Activated CD4-positive, alpha-beta T cell treated with anti-CD3 and anti-CD28 coated beads, Interleukin-2, amount 50 U/mL, for 4 hours (primary cell): ENCODE measurements at regions not wholly inside any gene's neighbourhood (a gene's known extent, or its start where the extent isn't known, plus 50 kb on each side); places are given as distances from the start of the nearest gene placed in this dataset.
"Not testable (repeated sequence)": the region's sequence is repeated elsewhere in the genome, so short reads cannot be mapped to it uniquely, and the experiment has no call there.

Experiments used
- DNase-seq, 2 experiments: peaks; one replicate each; pipeline ENCODE4 v3.0.0-alpha.2; 2020

- no peak for DNase-seq
These were observed 1089.8 kb downstream of the TUSC7 start for GRCh38 chr3:117799387-117799735.

GRCh38 chr3:117801912-117802239 lies 1092.3 kb downstream of the TUSC7 start:
- DNase-seq, result no peak

DNA sequence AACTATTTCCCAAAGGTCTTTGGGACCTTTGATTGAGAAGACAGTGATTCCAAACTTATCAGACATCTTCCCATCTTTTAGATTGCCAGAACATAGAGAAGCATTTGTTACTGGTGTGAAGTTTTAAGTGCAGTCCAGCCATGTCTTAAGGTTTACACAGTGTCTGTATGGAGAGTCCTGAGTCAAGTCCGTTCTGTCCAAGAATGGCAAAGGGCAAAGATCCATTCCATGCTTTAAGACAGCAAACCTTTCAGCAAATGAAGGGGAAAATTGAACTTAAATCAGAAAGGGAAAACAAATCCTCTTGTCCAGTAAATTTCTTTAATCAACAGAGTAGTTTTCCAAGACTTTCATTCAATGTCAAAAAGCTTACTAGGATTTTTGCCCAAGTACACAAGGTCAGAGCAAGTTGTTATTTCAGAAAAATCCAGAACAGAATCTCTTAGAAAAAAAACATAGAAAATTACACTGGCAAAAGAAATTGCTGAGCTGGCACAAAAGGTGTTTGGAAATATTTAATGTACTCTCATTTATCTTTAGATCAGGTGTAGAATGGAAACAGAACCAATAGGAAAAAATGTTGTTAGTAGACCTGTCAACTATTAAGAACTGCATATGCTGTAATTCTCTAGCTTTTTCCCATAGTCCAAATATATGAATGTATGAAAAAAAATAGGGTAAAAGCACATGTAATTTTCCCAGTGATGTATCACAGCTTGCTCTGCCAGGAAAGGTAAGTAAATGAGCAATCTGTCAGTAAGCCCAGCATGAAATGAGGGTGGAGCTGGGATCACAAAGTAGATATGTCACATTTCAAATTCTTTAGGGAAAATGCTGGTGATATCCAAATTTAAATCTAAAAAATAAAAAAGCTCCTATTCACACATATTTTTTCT lies 1099.9 kb downstream of the TUSC7 start:
- no peak for DNase-seq

- DNase-seq, result no peak
These were observed 1102.2 kb downstream of the TUSC7 start for GRCh38 chr3:117811786-117812185.

- DNase-seq, result no peak
These were observed 1105.4 kb downstream of the TUSC7 start for GRCh38 chr3:117814975-117815374.

GRCh38 chr3:117817103-117817502 lies 1107.5 kb downstream of the TUSC7 start:
- DNase-seq, result no peak

DNA sequence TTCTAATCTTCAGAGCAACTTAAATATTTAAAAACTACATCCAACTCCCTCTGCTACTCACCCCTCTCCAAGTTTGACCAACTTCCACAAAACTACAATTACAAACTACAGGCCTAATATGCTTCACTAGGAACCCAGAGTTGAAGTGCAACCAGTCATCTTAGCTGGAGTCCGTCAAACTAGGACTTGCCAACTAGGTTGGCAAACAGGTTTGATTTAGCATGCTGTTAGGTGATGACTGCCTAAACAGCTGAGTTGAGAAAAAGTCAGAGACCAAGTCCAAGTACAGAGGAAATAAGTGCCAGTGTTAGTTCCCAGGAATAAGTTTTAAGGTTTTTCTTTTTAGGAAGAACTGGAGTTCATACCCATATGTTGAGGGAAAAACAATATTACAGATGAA lies 1109.0 kb downstream of the TUSC7 start:
- DNase-seq, result no peak

DNA sequence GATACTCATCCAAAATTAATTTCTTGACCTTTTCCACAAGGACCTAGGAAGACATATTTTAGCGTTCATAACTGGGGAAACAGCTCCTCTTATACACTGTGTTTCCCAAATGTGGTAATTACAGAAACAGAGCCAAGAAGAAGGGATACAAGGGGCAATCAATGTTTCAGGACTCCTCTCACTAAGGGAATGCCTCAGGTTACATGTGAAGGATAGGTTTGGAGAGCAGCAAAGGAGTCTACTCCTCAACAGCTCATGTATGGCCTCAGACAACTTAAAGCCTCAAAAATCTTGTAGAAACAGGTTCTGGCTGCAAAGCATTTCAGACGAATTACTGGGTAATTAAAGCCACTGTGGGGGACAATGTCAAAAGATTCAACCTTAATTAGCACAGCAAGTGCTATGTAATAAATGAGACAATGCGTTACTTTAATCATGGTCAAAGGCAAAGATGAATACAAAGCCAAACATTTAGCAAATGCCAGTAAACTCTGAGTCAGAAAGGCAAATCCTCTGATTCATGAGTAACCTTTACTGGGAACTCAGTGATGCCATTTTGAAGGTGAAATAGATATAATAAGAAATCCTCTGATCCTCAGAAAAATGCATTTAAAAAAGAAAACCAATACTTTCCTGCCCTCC lies 1111.2 kb downstream of the TUSC7 start:
- no peak for DNase-seq

- DNase-seq, result no peak
These were observed 1112.8 kb downstream of the TUSC7 start for GRCh38 chr3:117822416-117822815.

GRCh38 chr3:117836296-117836695 lies 1126.7 kb downstream of the TUSC7 start:
- DNase-seq, result no peak

DNA sequence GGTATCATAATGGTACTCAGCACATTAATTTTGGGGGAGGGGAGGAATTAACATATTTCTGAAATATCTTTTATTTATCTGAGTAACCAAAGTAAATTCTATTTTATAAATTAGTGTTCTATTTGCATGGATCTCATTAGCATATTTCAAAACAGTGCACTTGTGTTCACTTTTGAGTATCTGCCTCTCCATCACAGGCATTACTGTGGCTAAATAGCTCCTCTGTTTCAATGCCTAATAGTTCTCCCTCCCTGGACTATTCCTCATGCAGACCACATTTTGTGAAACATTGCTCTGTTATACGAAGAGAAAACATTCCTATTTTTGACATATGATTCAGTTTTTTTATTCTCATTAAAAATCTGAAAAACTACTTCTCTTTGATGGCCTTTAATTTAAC lies 1127.8 kb downstream of the TUSC7 start:
- DNase-seq, result no peak

GRCh38 chr3:117842086-117842485 lies 1132.5 kb downstream of the TUSC7 start:
- no peak for DNase-seq

- no peak for DNase-seq
These were observed 1133.8 kb downstream of the TUSC7 start for GRCh38 chr3:117843356-117843755.

DNA sequence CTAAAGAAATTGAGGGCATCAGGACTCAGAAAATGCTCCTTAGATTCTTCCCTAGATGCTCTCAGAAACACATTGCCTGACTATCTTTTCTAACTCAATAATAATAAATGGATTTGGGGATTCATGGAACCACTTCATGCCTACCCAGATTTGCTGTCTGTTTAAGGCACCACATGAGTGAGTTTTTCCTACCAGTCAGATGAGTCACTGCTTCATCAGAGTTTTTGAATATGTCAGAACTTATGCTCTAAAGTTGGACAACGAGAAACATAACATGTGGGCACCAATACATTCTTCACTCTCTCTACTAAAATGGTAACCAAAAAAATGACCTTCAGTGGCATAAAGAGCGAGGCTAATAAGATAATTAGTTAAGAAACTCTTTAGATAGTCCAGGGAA lies 1135.1 kb downstream of the TUSC7 start:
- no peak for DNase-seq

- DNase-seq, result no peak
These were observed 1136.7 kb downstream of the TUSC7 start for GRCh38 chr3:117846238-117846637.

GRCh38 chr3:117848606-117849005 lies 1139.0 kb downstream of the TUSC7 start:
- no peak for DNase-seq

GRCh38 chr3:117853923-117854668 lies 1144.5 kb downstream of the TUSC7 start:
- no peak for DNase-seq

DNA sequence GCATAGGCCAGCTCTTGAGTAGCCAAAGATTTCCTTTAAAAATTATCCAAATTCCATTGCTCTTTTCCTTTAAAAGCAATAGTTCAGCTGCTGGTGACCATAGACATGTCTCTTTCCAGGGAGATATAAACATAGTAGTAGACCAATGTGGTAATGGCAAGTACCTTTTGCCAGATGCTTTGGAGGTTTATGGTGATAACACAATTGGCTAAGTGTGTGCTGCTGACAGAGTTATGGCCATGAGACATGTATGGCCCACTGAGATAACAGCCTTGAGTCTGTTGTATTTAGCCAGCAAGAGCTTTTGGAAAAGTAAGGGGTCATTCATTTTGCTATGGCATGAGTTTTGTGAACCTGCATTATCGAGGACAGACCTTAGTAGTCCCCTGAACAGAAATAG lies 1146.8 kb downstream of the TUSC7 start:
- no peak for DNase-seq

- no peak for DNase-seq
These were observed 1153.6 kb downstream of the TUSC7 start for GRCh38 chr3:117863146-117863545.

DNA sequence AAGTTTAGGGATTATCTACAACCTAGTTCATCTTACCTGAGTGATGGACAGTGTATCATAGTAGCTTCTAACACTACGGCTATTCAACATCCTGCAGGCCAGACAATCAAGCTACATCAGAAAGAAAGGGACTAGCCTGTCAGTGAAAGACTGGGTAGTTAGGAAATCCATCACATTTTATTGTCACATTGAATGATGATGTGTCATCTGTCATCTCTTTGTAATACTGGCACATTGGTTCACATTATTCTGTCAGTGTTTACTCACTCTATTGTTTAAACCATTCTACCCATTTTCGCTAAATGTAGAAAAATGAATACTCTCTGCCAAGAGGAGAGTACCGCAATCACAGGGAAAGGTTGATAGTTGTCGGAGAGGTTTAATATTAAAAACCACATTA lies 1155.8 kb downstream of the TUSC7 start:
- no peak for DNase-seq

DNA sequence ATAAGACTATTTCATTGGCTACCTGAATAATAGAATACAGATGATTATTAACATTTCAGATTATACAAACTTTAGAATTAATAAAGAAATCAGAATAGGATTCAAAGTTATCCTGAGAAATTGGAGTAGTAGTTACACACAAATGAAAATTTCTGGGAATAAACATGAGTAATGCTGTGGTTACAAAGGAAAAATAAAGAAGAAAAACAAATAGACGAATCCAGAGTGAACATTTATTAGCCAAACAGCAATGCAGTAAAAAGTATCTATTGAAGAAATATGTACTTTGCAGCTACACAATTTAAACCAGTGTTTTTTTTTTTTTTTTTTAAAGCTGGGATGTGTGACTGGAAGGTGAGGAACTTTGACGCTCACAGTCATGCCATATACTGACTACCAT lies 1159.2 kb downstream of the TUSC7 start:
- no peak for DNase-seq

DNA sequence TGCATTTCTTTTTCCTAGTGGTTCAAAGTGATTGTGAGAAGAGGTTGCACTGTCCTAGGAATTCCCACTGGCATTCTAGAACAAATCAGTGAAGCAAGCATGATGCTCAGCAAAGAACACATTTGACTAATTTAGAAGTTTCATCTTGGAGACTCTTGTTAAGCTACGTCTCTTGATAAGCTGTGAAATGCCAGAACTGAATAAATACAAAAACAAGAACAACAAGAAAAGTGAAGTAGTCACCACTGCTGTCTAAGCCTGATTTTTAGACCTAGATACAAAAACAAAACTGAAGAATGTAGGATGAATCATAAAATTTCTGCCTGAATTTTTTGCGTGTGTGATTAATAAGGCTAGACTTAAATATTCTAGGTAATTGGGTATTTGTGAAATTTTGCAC lies 1162.4 kb downstream of the TUSC7 start:
- DNase-seq, result no peak

DNA sequence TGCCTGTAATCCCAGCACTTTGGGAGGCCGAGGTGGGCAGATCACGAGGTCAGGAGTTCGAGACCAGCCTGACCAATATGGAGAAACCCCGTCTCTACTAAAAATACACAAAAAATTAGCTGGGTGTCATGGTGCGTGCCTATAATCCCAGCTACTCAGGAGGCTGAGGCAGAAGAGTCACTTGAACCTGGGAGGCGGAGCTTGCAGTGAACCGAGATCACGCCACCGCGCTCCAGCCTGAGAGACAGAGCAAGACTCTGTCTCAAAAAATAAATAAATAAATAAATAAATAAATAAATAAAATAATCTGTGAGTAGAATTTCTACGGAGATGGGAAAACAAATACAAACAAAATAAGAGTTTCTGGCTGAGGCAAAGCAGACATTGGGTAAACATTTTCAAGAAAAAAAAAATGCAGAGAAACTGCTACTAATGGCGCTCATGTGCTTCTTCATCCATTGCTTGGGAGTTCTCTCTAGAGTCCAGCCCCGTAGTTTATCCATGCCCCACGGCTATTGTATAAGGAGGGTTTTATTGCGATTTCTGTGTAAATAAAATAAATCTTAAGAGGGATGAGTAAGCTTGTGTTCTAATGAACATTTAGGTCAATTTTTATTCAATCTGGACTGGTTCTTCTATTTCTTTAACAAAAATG lies 1161.9 kb downstream of the IGSF11 start:
- DNase-seq, result not testable (repeated sequence)

- no peak for DNase-seq
These were observed 1161.4 kb downstream of the IGSF11 start for GRCh38 chr3:117873249-117873600.
